ENCODE measurements at regions not wholly inside any gene's neighbourhood (a gene's known extent, or its start where the extent isn't known, plus 50 kb on each side); places are given as distances from the start of the nearest gene placed in this dataset.

- H3K36me3 ChIP-seq (ENCODE audit: insufficient read depth, low read length), result no peaks in the 10 kb centered on the region
- no peak overlapping the region for H3K4me3 ChIP-seq (ENCODE audit: low read depth in 1 of 2, low read length in 2 of 2)
- H3K9me3 ChIP-seq (ENCODE audit: low read length), result no peaks in the 10 kb centered on the region
- no peaks in the 10 kb centered on the region for H3K4me1 ChIP-seq (ENCODE audit: insufficient read depth, low read length)
- no peaks in the 10 kb centered on the region for H3K27me3 ChIP-seq (ENCODE audit: control insufficient read depth in 1 of 2, insufficient read depth in 2 of 2, low read length in 2 of 2)
- H3K9ac ChIP-seq (ENCODE audit: low read length), result no peak overlapping the region
- H3K27ac ChIP-seq (ENCODE audit: low read depth, low read length), result no peak overlapping the region
Observed at GRCh38 chr1:29396438-29397255, 160.3 kb downstream of the PTPRU start.

- no peaks in the 10 kb centered on the region for H3K4me1 ChIP-seq (ENCODE audit: insufficient read depth, low read length)
- no peak overlapping the region for H3K4me3 ChIP-seq (ENCODE audit: low read depth in 1 of 2, low read length in 2 of 2)
- no peak overlapping the region for H3K9ac ChIP-seq (ENCODE audit: low read length)
- H3K27me3 ChIP-seq (ENCODE audit: control insufficient read depth in 1 of 2, insufficient read depth in 2 of 2, low read length in 2 of 2), result no peaks in the 10 kb centered on the region
- H3K36me3 ChIP-seq (ENCODE audit: insufficient read depth, low read length), result no peaks in the 10 kb centered on the region
- no peaks in the 10 kb centered on the region for H3K9me3 ChIP-seq (ENCODE audit: low read length)
- no peak overlapping the region for H3K27ac ChIP-seq (ENCODE audit: low read depth, low read length)
Observed at GRCh38 chr1:29395736-29396437, 159.6 kb downstream of the PTPRU start.

DNA sequence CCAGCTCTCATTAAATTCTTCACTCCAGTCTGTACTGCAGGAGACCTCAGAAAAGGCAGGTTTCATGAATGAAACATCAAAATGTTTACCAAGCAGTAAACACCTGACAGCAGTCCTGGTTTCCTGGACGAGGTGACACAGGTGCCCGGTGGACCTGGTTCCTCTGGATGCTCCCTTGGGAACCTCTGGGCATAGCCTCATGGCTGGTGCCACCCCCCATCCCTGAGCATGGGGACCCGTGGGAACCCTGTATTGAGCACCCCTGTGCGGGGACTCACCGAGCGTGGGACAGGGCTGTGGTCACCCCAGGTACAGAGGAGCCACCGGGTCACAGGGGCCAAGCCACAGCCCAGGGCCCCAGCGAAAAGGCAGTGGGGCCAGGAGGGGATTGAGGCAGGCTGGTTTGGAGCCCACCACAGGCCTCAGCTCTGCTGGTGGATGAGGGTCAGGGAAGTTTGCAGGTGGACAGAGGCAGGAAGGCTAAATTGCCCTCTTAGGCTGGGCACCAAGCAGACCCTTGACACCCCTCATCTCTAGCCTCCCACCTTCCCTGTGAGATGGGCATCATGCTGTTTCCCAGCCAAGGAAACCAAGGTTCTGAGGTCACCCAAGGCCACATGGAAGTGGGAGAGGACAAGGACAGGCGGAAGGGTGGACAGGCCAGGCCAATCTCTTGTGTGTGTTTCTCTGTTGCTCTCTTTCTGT, 158.4 kb downstream of the PTPRU start:
- H3K4me1 ChIP-seq (ENCODE audit: insufficient read depth, low read length), result no peaks in the 10 kb centered on the region
- H3K36me3 ChIP-seq (ENCODE audit: insufficient read depth, low read length), result no peaks in the 10 kb centered on the region
- no peaks in the 10 kb centered on the region for H3K9me3 ChIP-seq (ENCODE audit: low read length)

DNA sequence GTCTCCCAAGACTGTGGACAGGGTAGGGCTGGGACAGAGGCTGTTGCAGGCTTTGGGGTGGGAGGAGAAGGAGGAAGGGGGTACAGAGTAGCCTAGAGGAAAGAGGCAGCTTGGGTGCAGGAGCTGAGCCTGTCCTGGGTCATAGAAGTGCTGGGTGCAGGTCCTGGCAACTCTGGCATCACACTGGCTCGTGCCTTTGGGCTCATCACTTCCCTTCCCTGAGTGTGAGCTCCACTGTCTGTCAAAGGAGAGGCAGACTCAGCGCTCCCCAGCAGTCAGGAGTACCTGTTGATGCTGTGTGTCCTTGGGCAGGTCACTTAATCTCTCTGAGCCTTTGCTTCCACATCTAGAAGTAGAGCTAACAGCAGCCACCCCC, 157.1 kb downstream of the PTPRU start:
- no peaks in the 10 kb centered on the region for H3K9me3 ChIP-seq (ENCODE audit: low read length)
- H3K27ac ChIP-seq (ENCODE audit: low read depth, low read length), result no peak overlapping the region
- H3K4me1 ChIP-seq (ENCODE audit: insufficient read depth, low read length), result no peaks in the 10 kb centered on the region
- no peaks in the 10 kb centered on the region for H3K36me3 ChIP-seq (ENCODE audit: insufficient read depth, low read length)
- H3K4me3 ChIP-seq (ENCODE audit: low read depth in 1 of 2, low read length in 2 of 2), result no peak overlapping the region
- H3K27me3 ChIP-seq (ENCODE audit: control insufficient read depth in 1 of 2, insufficient read depth in 2 of 2, low read length in 2 of 2), result no peaks in the 10 kb centered on the region
- no peak overlapping the region for H3K9ac ChIP-seq (ENCODE audit: low read length)

More for the DNA sequence above, 158.4 kb downstream of the PTPRU start:
- Histone ChIP-seq H3K27me3 (ENCODE audit: control insufficient read depth in 1 of 2, insufficient read depth in 2 of 2, low read length in 2 of 2) (no peaks in the 10 kb centered on the region), H3K4me3 (ENCODE audit: low read depth in 1 of 2, low read length in 2 of 2) (no peak overlapping the region), H3K27ac (ENCODE audit: low read depth, low read length) (no peak overlapping the region), H3K9ac (ENCODE audit: low read length) (no peak overlapping the region)

- Histone ChIP-seq H3K9ac (ENCODE audit: low read length) (no peak overlapping the region), H3K27ac (ENCODE audit: low read depth, low read length) (no peak overlapping the region), H3K9me3 (ENCODE audit: low read length) (no peaks in the 10 kb centered on the region), H3K4me3 (ENCODE audit: low read depth in 1 of 2, low read length in 2 of 2) (no peak overlapping the region), H3K36me3 (ENCODE audit: insufficient read depth, low read length) (no peaks in the 10 kb centered on the region), H3K27me3 (ENCODE audit: control insufficient read depth in 1 of 2, insufficient read depth in 2 of 2, low read length in 2 of 2) (no peaks in the 10 kb centered on the region), H3K4me1 (ENCODE audit: insufficient read depth, low read length) (no peaks in the 10 kb centered on the region)
Observed at GRCh38 chr1:29392486-29393450, 156.4 kb downstream of the PTPRU start.

- Histone ChIP-seq H3K9ac (ENCODE audit: low read length) (no peak overlapping the region), H3K36me3 (ENCODE audit: insufficient read depth, low read length) (no peaks in the 10 kb centered on the region), H3K4me1 (ENCODE audit: insufficient read depth, low read length) (no peaks in the 10 kb centered on the region), H3K9me3 (ENCODE audit: low read length) (no peaks in the 10 kb centered on the region), H3K27ac (ENCODE audit: low read depth, low read length) (no peak overlapping the region), H3K27me3 (ENCODE audit: control insufficient read depth in 1 of 2, insufficient read depth in 2 of 2, low read length in 2 of 2) (no peaks in the 10 kb centered on the region), H3K4me3 (ENCODE audit: low read depth in 1 of 2, low read length in 2 of 2) (no peak overlapping the region)
Observed at GRCh38 chr1:29392036-29392435, 155.7 kb downstream of the PTPRU start.

- H3K4me1 ChIP-seq (ENCODE audit: insufficient read depth, low read length), result no peaks in the 10 kb centered on the region
- H3K36me3 ChIP-seq (ENCODE audit: insufficient read depth, low read length), result no peaks in the 10 kb centered on the region
- no peaks in the 10 kb centered on the region for H3K27me3 ChIP-seq (ENCODE audit: control insufficient read depth in 1 of 2, insufficient read depth in 2 of 2, low read length in 2 of 2)
- H3K27ac ChIP-seq (ENCODE audit: low read depth, low read length), result no peak overlapping the region
- H3K4me3 ChIP-seq (ENCODE audit: low read depth in 1 of 2, low read length in 2 of 2), result no peak overlapping the region
- H3K9ac ChIP-seq (ENCODE audit: low read length), result no peak overlapping the region
- H3K9me3 ChIP-seq (ENCODE audit: low read length), result no peaks in the 10 kb centered on the region
Observed at GRCh38 chr1:29391362-29391880, 155.1 kb downstream of the PTPRU start.

- H3K4me1 ChIP-seq (ENCODE audit: insufficient read depth, low read length), result no peaks in the 10 kb centered on the region
- H3K9ac ChIP-seq (ENCODE audit: low read length), result no peak overlapping the region
- H3K27me3 ChIP-seq (ENCODE audit: control insufficient read depth in 1 of 2, insufficient read depth in 2 of 2, low read length in 2 of 2), result no peaks in the 10 kb centered on the region
- no peaks in the 10 kb centered on the region for H3K36me3 ChIP-seq (ENCODE audit: insufficient read depth, low read length)
- H3K4me3 ChIP-seq (ENCODE audit: low read depth in 1 of 2, low read length in 2 of 2), result no peak overlapping the region
- H3K9me3 ChIP-seq (ENCODE audit: low read length), result no peaks in the 10 kb centered on the region
- H3K27ac ChIP-seq (ENCODE audit: low read depth, low read length), result no peak overlapping the region
Observed at GRCh38 chr1:29390491-29391361, 154.4 kb downstream of the PTPRU start.

GRCh38 chr1:29390075-29390474, 153.8 kb downstream of the PTPRU start:
- Histone ChIP-seq H3K4me3 (ENCODE audit: low read depth in 1 of 2, low read length in 2 of 2) (no peak overlapping the region), H3K9ac (ENCODE audit: low read length) (no peak overlapping the region), H3K9me3 (ENCODE audit: low read length) (no peaks in the 10 kb centered on the region), H3K27ac (ENCODE audit: low read depth, low read length) (no peak overlapping the region), H3K4me1 (ENCODE audit: insufficient read depth, low read length) (no peaks in the 10 kb centered on the region), H3K36me3 (ENCODE audit: insufficient read depth, low read length) (no peaks in the 10 kb centered on the region), H3K27me3 (ENCODE audit: control insufficient read depth in 1 of 2, insufficient read depth in 2 of 2, low read length in 2 of 2) (no peaks in the 10 kb centered on the region)

DNA sequence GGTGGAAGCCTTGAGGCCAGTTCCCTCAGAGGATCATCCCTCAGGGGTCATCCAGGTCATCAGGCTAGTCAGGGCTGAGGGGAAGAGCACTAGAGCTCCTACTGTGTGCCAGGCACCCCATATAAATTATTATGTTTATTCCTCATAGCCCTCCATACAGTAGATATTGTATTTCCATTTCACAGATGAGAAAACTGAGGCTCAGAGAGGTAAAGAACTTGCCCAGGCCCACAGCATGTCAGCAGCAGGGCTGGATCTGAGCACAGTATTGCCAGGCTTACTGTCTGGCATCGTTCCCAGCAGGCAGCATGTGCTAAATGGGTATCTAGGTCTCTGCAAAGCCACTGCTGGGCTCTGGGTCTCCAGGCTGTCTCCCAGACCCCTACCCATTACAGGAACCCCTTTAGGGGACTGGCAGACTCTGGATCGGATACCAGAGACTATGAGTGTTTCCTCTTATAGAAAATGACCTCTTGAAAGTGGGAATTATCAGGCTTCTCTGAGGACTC, 153.3 kb downstream of the PTPRU start:
- no peaks in the 10 kb centered on the region for H3K36me3 ChIP-seq (ENCODE audit: insufficient read depth, low read length)
- no peak overlapping the region for H3K27ac ChIP-seq (ENCODE audit: low read depth, low read length)
- no peaks in the 10 kb centered on the region for H3K4me1 ChIP-seq (ENCODE audit: insufficient read depth, low read length)
- H3K27me3 ChIP-seq (ENCODE audit: control insufficient read depth in 1 of 2, insufficient read depth in 2 of 2, low read length in 2 of 2), result peaks cover 0 to 4% of the 10 kb centered on the region in 2 donors
- H3K9ac ChIP-seq (ENCODE audit: low read length), result no peak overlapping the region
- no peaks in the 10 kb centered on the region for H3K9me3 ChIP-seq (ENCODE audit: low read length)
- H3K4me3 ChIP-seq (ENCODE audit: low read depth in 1 of 2, low read length in 2 of 2), result no peak overlapping the region

Measured in muscle layer of colon (tissue), 2 donors.